ENCODE measurements at regions not wholly inside any gene's neighbourhood (a gene's known extent, or its start where the extent isn't known, plus 50 kb on each side); places are given as distances from the start of the nearest gene placed in this dataset.

GRCh38 chr10:4035599-4035945, 250.6 kb upstream of the KLF6 start:
- H3K36me3 ChIP-seq (ENCODE audit: control insufficient read depth, low read length) = no peaks in the 10 kb centered on the region
- no peaks in the 10 kb centered on the region for H3K9me3 ChIP-seq (ENCODE audit: control insufficient read depth, insufficient read depth, low read length)
- H3K27ac ChIP-seq (ENCODE audit: low read depth, low read length) = no peak overlapping the region
- TF ChIP-seq CTCF (IDR thresholded peaks at IDR 0.05; ENCODE audit: low read depth, low read length, poor library complexity, severe bottlenecking) (no peak), EZH2phosphoT487 (IDR thresholded peaks at IDR 0.05; ENCODE audit: borderline replicate concordance, low read length) (no peak)
- H3K4me1 ChIP-seq (ENCODE audit: control insufficient read depth, low read length) = no peaks in the 10 kb centered on the region
- H3K27me3 ChIP-seq (ENCODE audit: control insufficient read depth, low read length) = no peaks in the 10 kb centered on the region
- H4K20me1 ChIP-seq (ENCODE audit: control insufficient read depth, insufficient read depth, low read depth, low read length) = no peaks in the 10 kb centered on the region
- H3F3A ChIP-seq (ENCODE audit: control insufficient read depth, insufficient read depth) = no peaks in the 10 kb centered on the region
- H3K79me2 ChIP-seq (ENCODE audit: control insufficient read depth, low read length) = no peaks in the 10 kb centered on the region
- H3K9me2 ChIP-seq (replicated peaks; ENCODE audit: control insufficient read depth, low read length) = no peaks in the 10 kb centered on the region
- H3K4me2 ChIP-seq (ENCODE audit: low read length) = no peak overlapping the region
- H3K4me3 ChIP-seq (ENCODE audit: low read length) = no peak overlapping the region

GRCh38 chr10:4034907-4035598, 250.0 kb upstream of the KLF6 start:
- H3K4me3 ChIP-seq (ENCODE audit: low read length) = no peak overlapping the region
- no peak for TF ChIP-seq CTCF (IDR thresholded peaks at IDR 0.05; ENCODE audit: low read depth, low read length, poor library complexity, severe bottlenecking)
- TF ChIP-seq EZH2phosphoT487 (IDR thresholded peaks at IDR 0.05; ENCODE audit: borderline replicate concordance, low read length) = no peak
- no peaks in the 10 kb centered on the region for H3K27me3 ChIP-seq (ENCODE audit: control insufficient read depth, low read length)
- no peaks in the 10 kb centered on the region for H3K4me1 ChIP-seq (ENCODE audit: control insufficient read depth, low read length)
- H3F3A ChIP-seq (ENCODE audit: control insufficient read depth, insufficient read depth) = no peaks in the 10 kb centered on the region
- no peak overlapping the region for H3K4me2 ChIP-seq (ENCODE audit: low read length)
- no peak overlapping the region for H3K27ac ChIP-seq (ENCODE audit: low read depth, low read length)
- no peaks in the 10 kb centered on the region for H3K36me3 ChIP-seq (ENCODE audit: control insufficient read depth, low read length)
- no peaks in the 10 kb centered on the region for H4K20me1 ChIP-seq (ENCODE audit: control insufficient read depth, insufficient read depth, low read depth, low read length)
- no peaks in the 10 kb centered on the region for H3K79me2 ChIP-seq (ENCODE audit: control insufficient read depth, low read length)
- no peaks in the 10 kb centered on the region for H3K9me3 ChIP-seq (ENCODE audit: control insufficient read depth, insufficient read depth, low read length)
- no peaks in the 10 kb centered on the region for H3K9me2 ChIP-seq (replicated peaks; ENCODE audit: control insufficient read depth, low read length)

GRCh38 chr10:4033341-4033896, 248.4 kb upstream of the KLF6 start:
- Histone ChIP-seq H3K4me3 (ENCODE audit: low read length) (no peak overlapping the region), H3K36me3 (ENCODE audit: control insufficient read depth, low read length) (no peaks in the 10 kb centered on the region), H3K4me1 (ENCODE audit: control insufficient read depth, low read length) (no peaks in the 10 kb centered on the region), H3K9me3 (ENCODE audit: control insufficient read depth, insufficient read depth, low read length) (no peaks in the 10 kb centered on the region), H3K79me2 (ENCODE audit: control insufficient read depth, low read length) (no peaks in the 10 kb centered on the region), H3F3A (ENCODE audit: control insufficient read depth, insufficient read depth) (no peaks in the 10 kb centered on the region), H3K27ac (ENCODE audit: low read depth, low read length) (no peak overlapping the region), H3K9me2 (replicated peaks; ENCODE audit: control insufficient read depth, low read length) (no peaks in the 10 kb centered on the region), H3K4me2 (ENCODE audit: low read length) (no peak overlapping the region), H4K20me1 (ENCODE audit: control insufficient read depth, insufficient read depth, low read depth, low read length) (no peaks in the 10 kb centered on the region), H3K27me3 (ENCODE audit: control insufficient read depth, low read length) (no peaks in the 10 kb centered on the region)
- TF ChIP-seq EZH2phosphoT487 (IDR thresholded peaks at IDR 0.05; ENCODE audit: borderline replicate concordance, low read length) = no peak
- TF ChIP-seq CTCF (IDR thresholded peaks at IDR 0.05; ENCODE audit: low read depth, low read length, poor library complexity, severe bottlenecking) = no peak
